H1 (cell line): ENCODE measurements at regions not wholly inside any gene's neighbourhood (a gene's known extent, or its start where the extent isn't known, plus 50 kb on each side); places are given as distances from the start of the nearest gene placed in this dataset.

Source experiments
- FOSL1 ChIP-seq: IDR thresholded peaks from 2 replicates; pipeline ENCODE4 v1.6.1; 2011; ENCODE audit warnings: mild to moderate bottlenecking, low read depth, low read length, moderate library complexity; ENCODE audit not compliant: insufficient read depth
- GTF2F1 ChIP-seq: IDR thresholded peaks from 2 replicates; pipeline ENCODE4 v1.6.1; 2012; ENCODE audit warnings: low read depth, low read length, improper control_type of control experiment, borderline replicate concordance
- SIRT6 ChIP-seq: IDR thresholded peaks from one replicate; pipeline ENCODE4 v1.7.1; 2012; ENCODE audit warnings: low read length, inconsistent platforms
- TAF7 ChIP-seq: optimal IDR thresholded peaks from 2 replicates; pipeline ENCODE3; 2011; ENCODE audit warnings: low read depth, mild to moderate bottlenecking, inconsistent platforms, low read length, moderate library complexity, borderline replicate concordance

GRCh38 chr6:74312081-74312480 lies 616.1 kb downstream of the CD109 start (continued):
- TF ChIP-seq GTF2F1: no peak
- no peak for TF ChIP-seq FOSL1
- TF ChIP-seq TAF7: no peak
- TF ChIP-seq SIRT6: no peak
